ENCODE measurements at regions not wholly inside any gene's neighbourhood (a gene's known extent, or its start where the extent isn't known, plus 50 kb on each side); places are given as distances from the start of the nearest gene placed in this dataset.

DNA sequence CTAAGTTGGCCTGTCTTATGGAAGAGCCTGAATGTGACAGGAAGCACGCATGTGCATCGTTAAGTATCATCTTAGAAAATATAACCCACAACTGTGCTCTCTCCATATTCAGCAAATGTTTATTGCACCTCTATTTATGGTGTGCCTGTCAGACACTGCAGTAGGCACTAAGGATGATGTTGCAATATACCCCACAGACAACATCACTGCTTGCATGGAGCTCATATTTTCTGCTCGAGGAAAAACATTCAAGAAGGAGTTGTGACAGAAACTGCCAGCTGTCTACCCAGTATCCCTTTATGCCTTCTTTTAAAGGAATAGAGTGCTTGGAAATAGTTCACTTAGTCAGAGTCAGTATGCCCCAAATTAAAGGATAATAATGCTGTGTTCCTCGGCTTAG is 132.3 kb upstream of the RBFOX1 start:
- DNase-seq (ENCODE audit: low spot score): no peak
- TF ChIP-seq, protein P1, sequence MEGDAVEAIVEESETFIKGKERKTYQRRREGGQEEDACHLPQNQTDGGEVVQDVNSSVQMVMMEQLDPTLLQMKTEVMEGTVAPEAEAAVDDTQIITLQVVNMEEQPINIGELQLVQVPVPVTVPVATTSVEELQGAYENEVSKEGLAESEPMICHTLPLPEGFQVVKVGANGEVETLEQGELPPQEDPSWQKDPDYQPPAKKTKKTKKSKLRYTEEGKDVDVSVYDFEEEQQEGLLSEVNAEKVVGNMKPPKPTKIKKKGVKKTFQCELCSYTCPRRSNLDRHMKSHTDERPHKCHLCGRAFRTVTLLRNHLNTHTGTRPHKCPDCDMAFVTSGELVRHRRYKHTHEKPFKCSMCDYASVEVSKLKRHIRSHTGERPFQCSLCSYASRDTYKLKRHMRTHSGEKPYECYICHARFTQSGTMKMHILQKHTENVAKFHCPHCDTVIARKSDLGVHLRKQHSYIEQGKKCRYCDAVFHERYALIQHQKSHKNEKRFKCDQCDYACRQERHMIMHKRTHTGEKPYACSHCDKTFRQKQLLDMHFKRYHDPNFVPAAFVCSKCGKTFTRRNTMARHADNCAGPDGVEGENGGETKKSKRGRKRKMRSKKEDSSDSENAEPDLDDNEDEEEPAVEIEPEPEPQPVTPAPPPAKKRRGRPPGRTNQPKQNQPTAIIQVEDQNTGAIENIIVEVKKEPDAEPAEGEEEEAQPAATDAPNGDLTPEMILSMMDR (IDR thresholded peaks at IDR 0.05; ENCODE audit: extremely low read depth, missing control alignments): no peak

DNA sequence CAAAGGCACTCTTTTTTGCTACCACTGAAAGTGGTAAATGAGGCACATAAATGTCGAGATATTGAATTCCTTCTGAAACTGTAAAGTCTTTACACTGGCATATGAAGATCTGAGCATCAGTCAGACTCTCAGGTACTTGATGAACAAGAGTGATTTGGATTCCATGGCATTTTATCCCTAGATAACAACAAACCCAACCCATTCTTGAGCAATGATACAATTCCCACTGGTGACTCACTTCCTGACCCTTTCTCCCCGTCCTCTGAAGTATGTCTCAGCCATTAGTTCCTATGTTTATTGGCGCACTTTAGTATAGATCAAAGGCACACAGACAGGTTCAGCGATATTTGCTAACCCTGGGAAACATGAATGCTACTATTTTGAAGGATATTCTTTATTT is 147.0 kb upstream of the RBFOX1 start:
- no peak for DNase-seq (ENCODE audit: low spot score)
- TF ChIP-seq, protein P1 (IDR thresholded peaks at IDR 0.05; ENCODE audit: extremely low read depth, missing control alignments): no peak

DNA sequence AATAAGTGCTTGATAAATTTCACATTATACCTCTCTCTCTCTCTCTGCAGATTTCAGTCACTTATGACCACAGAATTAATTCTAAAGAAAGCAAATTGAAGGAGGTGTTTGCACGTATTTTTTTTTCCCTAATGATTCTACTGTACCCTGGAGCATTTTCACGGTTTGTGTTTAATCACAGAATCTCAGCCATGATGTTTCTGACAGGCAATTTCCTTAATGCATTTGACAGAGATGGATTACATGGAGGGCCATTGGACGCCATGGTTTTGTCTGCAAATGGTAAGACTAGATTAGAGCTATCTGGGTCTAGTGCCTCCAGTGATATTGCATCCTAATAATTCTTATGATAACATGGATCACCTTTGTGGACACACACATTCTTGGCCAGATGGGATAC is 147.5 kb upstream of the RBFOX1 start:
- TF ChIP-seq, protein P1 (IDR thresholded peaks at IDR 0.05; ENCODE audit: extremely low read depth, missing control alignments): no peak
- no peak for DNase-seq (ENCODE audit: low spot score)

DNA sequence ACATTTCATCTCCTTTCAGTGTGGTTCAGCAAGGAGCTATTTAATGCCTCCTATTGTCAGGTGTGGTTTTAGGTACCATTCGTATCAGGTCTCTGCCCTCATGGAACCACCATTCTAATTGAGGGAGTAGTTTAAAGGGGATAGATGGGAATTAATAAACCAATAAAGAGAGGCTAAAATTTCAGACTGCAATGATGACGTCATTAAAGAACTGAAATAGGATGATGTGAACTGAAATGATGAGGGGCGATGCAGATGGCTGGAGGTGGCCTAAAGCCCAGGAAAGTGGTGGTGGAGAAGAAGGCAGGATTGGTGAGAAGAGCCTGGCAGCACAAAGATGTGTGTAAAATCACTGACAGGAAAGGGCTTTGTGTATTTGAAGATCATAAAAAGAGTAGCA is 148.9 kb upstream of the RBFOX1 start:
- no peak for DNase-seq (ENCODE audit: low spot score)

DNA sequence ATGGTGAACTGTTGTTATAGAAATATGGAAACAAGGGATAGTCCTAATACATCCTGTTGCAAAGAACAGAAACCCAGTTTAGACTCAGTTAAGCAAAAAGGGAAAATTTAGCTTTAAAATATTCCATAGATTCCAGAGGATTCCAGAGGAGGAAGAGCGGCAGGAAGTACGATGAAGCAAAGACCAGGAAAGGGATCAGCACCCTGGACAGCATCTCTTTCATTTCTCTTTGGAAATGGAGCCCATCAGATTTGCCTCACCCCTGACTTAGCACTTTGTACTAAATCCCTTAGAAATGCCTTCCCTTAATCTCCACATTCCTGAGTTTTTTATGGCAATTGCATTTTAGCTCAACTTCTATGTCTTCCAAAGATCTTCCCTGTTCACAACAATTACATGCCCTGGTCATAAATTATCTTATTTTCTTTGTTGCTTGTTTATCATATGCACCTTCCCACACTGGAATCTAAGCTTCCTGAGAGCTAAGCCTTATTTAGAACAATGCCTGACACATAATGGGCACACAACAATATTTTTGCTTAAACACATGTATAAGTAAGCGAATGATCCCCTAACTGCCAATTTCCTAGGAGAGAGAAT is 150.0 kb upstream of the RBFOX1 start:
- TF ChIP-seq, protein P1 (IDR thresholded peaks at IDR 0.05; ENCODE audit: extremely low read depth, missing control alignments): no peak
- DNase-seq (ENCODE audit: low spot score): no peak

More for the DNA sequence above, 148.9 kb upstream of the RBFOX1 start:
- TF ChIP-seq, protein P1 (IDR thresholded peaks at IDR 0.05; ENCODE audit: extremely low read depth, missing control alignments): no peak

DNA sequence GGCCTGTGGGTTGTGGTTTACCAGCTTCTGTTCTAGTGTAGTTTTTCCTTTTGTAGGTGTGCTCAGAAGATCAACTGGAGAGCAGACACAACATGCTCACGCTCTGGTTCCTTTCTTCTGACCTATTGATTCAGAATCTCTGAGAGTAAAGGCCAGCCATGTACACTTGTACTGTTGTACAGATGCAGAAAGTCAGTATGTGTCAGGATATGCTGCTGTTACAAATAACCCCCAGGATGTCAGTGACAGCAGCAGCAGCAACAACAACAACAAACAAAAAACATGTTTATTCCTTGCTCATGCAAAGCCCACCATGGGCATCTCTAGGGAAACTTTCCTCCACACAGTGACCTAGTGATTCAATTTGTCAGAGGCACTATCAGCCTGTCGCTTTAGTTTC is 154.8 kb upstream of the RBFOX1 start:
- no peak for DNase-seq (ENCODE audit: low spot score)
- TF ChIP-seq, protein P1 (IDR thresholded peaks at IDR 0.05; ENCODE audit: extremely low read depth, missing control alignments): no peak

DNA sequence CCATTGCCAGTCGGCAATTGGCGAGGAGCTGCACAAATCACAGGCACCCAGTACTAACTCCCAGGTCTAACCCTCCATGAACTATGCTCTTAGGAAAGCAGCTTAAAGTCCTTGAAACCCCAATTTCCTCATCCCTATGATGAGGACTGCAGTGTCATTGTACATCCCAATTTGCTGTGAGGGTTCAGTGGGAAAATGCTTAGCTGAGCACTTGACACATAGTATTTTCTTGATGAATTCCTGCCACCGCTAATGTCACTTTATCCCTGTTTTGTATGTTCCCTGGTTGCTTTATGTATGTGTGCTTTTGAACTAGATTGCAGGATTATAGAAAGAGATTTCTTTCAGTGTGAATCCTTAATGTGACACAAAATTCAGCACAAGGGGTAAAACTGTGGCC is 161.5 kb upstream of the RBFOX1 start:
- DNase-seq (ENCODE audit: low spot score): no peak

More for the DNA sequence above, 161.5 kb upstream of the RBFOX1 start:
- TF ChIP-seq, protein P1 (IDR thresholded peaks at IDR 0.05; ENCODE audit: extremely low read depth, missing control alignments): no peak

All from GM20000 (cell line).